K562 (cell line): ENCODE measurements at regions not wholly inside any gene's neighbourhood (a gene's known extent, or its start where the extent isn't known, plus 50 kb on each side); places are given as distances from the start of the nearest gene placed in this dataset.

Experiments used
- ATAC-seq: fragments of 200-7000 bp; cut with Tn5 transposase; 3 replicates; pipeline ENCODE4 v1.9.1; 2020; ENCODE audit warnings: moderate library complexity
- BruUV-seq: library from RNA; stranded (reverse); fragments of 400-500 nt; replicated peaks from 2 replicates; lab custom pipeline; 2021; lab: Mats Ljungman, UMichigan
- CTCF ChIA-PET: fragments of 300-600 bp; formaldehyde crosslinking; extraction: SDS; loops from one replicate; lab custom pipeline; 2021; ENCODE audit warnings: low intra/inter-chr PET ratio; lab: Yijun Ruan, JAX
- POLR2A ChIA-PET: fragments of 300-600, 350-650 bp; sonication (Branson Sonifier 250); formaldehyde crosslinking; extraction: SDS; loops from one replicate; lab custom pipeline; 2021; ENCODE audit warnings: antibody characterized with exemption, inconsistent platforms; lab: Yijun Ruan, JAX
- DNase-seq, 4 experiments: peaks; one replicate each; pipeline versions ENCODE4 v3.0.0 to v3.0.0-alpha.2; 2011 to 2018; ENCODE audit warnings: low spot score in 3 of 4, mixed read lengths in 3 of 4; ENCODE audit errors: extremely low read depth in 1 of 4
- FAIRE-seq: peaks from 2 replicates; lab custom pipeline; 2011; peaks lifted over from hg19 to GRCh38; lab: Jason Lieb, UNC
- H2AFZ ChIP-seq: 2 replicates; pipeline ENCODE4 v1.6.0; 2011; ENCODE audit warnings: low read depth, low read length, control low read depth, inconsistent platforms
- H3K27ac ChIP-seq: fragments of 200-600 bp; 3 replicates; pipeline ENCODE4 v1.8.0; 2011; ENCODE audit warnings: low read depth, mild to moderate bottlenecking, control low read depth, inconsistent platforms, low read length, moderate library complexity, mixed read lengths; ENCODE audit errors: extremely low read depth
- H3K27me3 ChIP-seq, 2 experiments: fragments of 300-600 bp in 1 of 2; 2 replicates in 1 of 2; 3 replicates in 1 of 2; pipeline versions ENCODE4 v1.6.0 to v1.8.0; 2011; ENCODE audit warnings: inconsistent platforms in 2 of 2, low read length in 2 of 2, mild to moderate bottlenecking in 1 of 2, mixed read lengths in 1 of 2, moderate library complexity in 1 of 2; ENCODE audit not compliant: control insufficient read depth in 2 of 2, insufficient read depth in 2 of 2
- H3K36me3 ChIP-seq: fragments of 300-600 bp; 3 replicates; pipeline ENCODE4 v1.8.0; 2011; ENCODE audit warnings: mild to moderate bottlenecking, low read length, inconsistent platforms; ENCODE audit not compliant: control insufficient read depth, insufficient read depth
- H3K4me1 ChIP-seq, 2 experiments: fragments of 200-600 bp in 1 of 2; replicated peaks in 1 of 2; 2 replicates in 1 of 2; 3 replicates in 1 of 2; pipeline versions ENCODE4 v1.5.1 to v1.8.0; 2011; ENCODE audit warnings: inconsistent platforms in 2 of 2, low read length in 2 of 2, mild to moderate bottlenecking in 1 of 2, mixed read lengths in 1 of 2, moderate library complexity in 1 of 2; ENCODE audit not compliant: control insufficient read depth in 2 of 2, insufficient read depth in 2 of 2
- H3K4me2 ChIP-seq: 2 replicates; pipeline ENCODE4 v1.6.1; 2011; ENCODE audit warnings: low read length, control low read depth, inconsistent platforms, mixed read lengths; ENCODE audit not compliant: insufficient read depth
- H3K4me3 ChIP-seq: fragments of 200-600 bp; sonication (generic), shearing (Covaris generic); 2 replicates; pipeline ENCODE4 v1.5.1; 2016; ENCODE audit warnings: control low read depth, inconsistent platforms
- H3K79me2 ChIP-seq: fragments of 200-600 bp; 3 replicates; pipeline ENCODE4 v1.8.0; 2011; ENCODE audit warnings: low read length, inconsistent platforms; ENCODE audit not compliant: control insufficient read depth, insufficient read depth
- H3K9ac ChIP-seq, 2 experiments: 2 replicates each; pipeline versions ENCODE4 v1.6.0 to v1.6.1; 2011; ENCODE audit warnings: low read depth in 2 of 2, low read length in 2 of 2, control low read depth in 1 of 2, inconsistent platforms in 1 of 2, mild to moderate bottlenecking in 1 of 2, mixed read lengths in 1 of 2; ENCODE audit not compliant: insufficient read depth in 1 of 2
- H3K9me1 ChIP-seq: one replicate; pipeline ENCODE4 v1.6.0; 2011; ENCODE audit warnings: inconsistent platforms, mild to moderate bottlenecking, low read length, moderate library complexity; ENCODE audit not compliant: control insufficient read depth, insufficient read depth
- H3K9me3 ChIP-seq: replicated peaks from 2 replicates; pipeline ENCODE4 v1.5.1; 2011; ENCODE audit warnings: low read depth, low read length, inconsistent platforms; ENCODE audit not compliant: control insufficient read depth, insufficient read depth
- H4K20me1 ChIP-seq: replicated peaks from 2 replicates; pipeline ENCODE4 v1.6.1; 2011; ENCODE audit warnings: low read length, inconsistent platforms, mixed read lengths; ENCODE audit not compliant: control insufficient read depth, insufficient read depth
- FOXO4 ChIP-seq: fragments of 450-650 bp; formaldehyde crosslinking; IDR thresholded peaks from 2 replicates; pipeline ENCODE4 v1.4.0; 2020; ENCODE audit warnings: mild to moderate bottlenecking, moderate library complexity
- GTF2F1 ChIP-seq: IDR thresholded peaks from 2 replicates; pipeline ENCODE4 v1.6.1; 2011; ENCODE audit warnings: low read depth, low read length, improper control_type of control experiment
- KAT2B ChIP-seq: IDR thresholded peaks from one replicate; pipeline ENCODE4 v1.6.1; 2012; ENCODE audit warnings: low read depth, mild to moderate bottlenecking, control low read depth, inconsistent platforms, low read length, moderate library complexity
- PREB ChIP-seq: sonication (generic); formaldehyde crosslinking; IDR thresholded peaks from 2 replicates; pipeline ENCODE4 v1.8.1; 2023; ENCODE audit warnings: mild to moderate bottlenecking, missing genetic modification reagents
- SFPQ ChIP-seq: fragments of 200-400 bp; formaldehyde crosslinking; IDR thresholded peaks from 2 replicates; pipeline ENCODE4 v1.6.1; 2017; ENCODE audit warnings: mild to moderate bottlenecking, low read depth, low read length, moderate library complexity
- SIRT6 ChIP-seq: IDR thresholded peaks from one replicate; pipeline ENCODE4 v1.6.1; 2012; ENCODE audit warnings: low read depth, mild to moderate bottlenecking, control low read depth, inconsistent platforms, low read length, moderate library complexity
- SREBF2 ChIP-seq: sonication (generic); formaldehyde crosslinking; IDR thresholded peaks from 2 replicates; pipeline ENCODE4 v1.4.0; 2020; ENCODE audit warnings: mild to moderate bottlenecking, missing genetic modification reagents
- YY1 ChIP-seq, 3 experiments: IDR thresholded peaks; 2 replicates each; pipeline ENCODE4 v1.6.1; 2011; ENCODE audit warnings: low read length in 2 of 3, mild to moderate bottlenecking in 2 of 3, moderate library complexity in 2 of 3, borderline replicate concordance in 1 of 3, control low read depth in 1 of 3, low read depth in 1 of 3; ENCODE audit not compliant: insufficient read depth in 3 of 3, insufficient replicate concordance in 2 of 3, control insufficient read depth in 1 of 3, insufficient read length in 1 of 3; ENCODE audit errors: extremely low read depth in 1 of 3
- ZBTB9 ChIP-seq: fragments of 450-650 bp; formaldehyde crosslinking; IDR thresholded peaks from 2 replicates; pipeline ENCODE4 v1.4.0; 2020; ENCODE audit warnings: mild to moderate bottlenecking, moderate library complexity
- ZNF280A ChIP-seq: fragments of 450-650 bp; IDR thresholded peaks from 2 replicates; pipeline ENCODE4 v1.6.1; 2018; ENCODE audit warnings: mild to moderate bottlenecking, low read depth; ENCODE audit not compliant: partially characterized antibody
- ZNF408 ChIP-seq: fragments of 250-450 bp; sonication (Bioruptor Pico); IDR thresholded peaks from 2 replicates; pipeline ENCODE4 v1.4.0; 2020; ENCODE audit warnings: low read depth, mild to moderate bottlenecking, moderate library complexity
- ZNF41 ChIP-seq: fragments of 250-450 bp; sonication (Bioruptor Pico); conservative IDR thresholded peaks from 2 replicates; pipeline ENCODE4 v1.4.0; 2020; ENCODE audit warnings: mild to moderate bottlenecking
- WGBS: fragments of 100-300 bp; shearing (Covaris generic); methylation state at CpG from one replicate; pipeline ENCODE4 v1.1.6; 2016; ENCODE audit warnings: low coverage, mixed read lengths; ENCODE audit not compliant: insufficient coverage; ENCODE audit errors: missing lambda C conversion rate; 5-methylcytosine and 5-hydroxymethylcytosine counted together
- in situ Hi-C: fragments of 300-500 bp; cut with MboI; formaldehyde crosslinking; loops from 4 replicates; pipeline ENCODE4 v1.15.0; 2018; ENCODE audit warnings: inconsistent platforms, mixed read lengths
- intact Hi-C: fragments of 100-400 bp; cut with micrococcal nuclease; formaldehyde crosslinking; loops from 2 replicates; pipeline ENCODE4 v1.14.2; 2022

GRCh38 chr9:745761-746380, 95.6 kb upstream of the DMRT1 start:
- WGBS: 4% methylated on average over 13 of the region's 16 CpGs
- in situ Hi-C loops: no loop called here
- TF ChIP-seq SIRT6: no peak
- TF ChIP-seq ZNF408 (CRISPR knock-in tag): no peak
- TF ChIP-seq KAT2B: no peak
- no peak for TF ChIP-seq FOXO4 (CRISPR knock-in tag)
- TF ChIP-seq SREBF2 (CRISPR knock-in tag): no peak
- TF ChIP-seq YY1 (IDR thresholded peaks at IDR 0.05; ENCODE audit: borderline replicate concordance in 1 of 3, control insufficient read depth in 1 of 3, extremely low read depth in 1 of 3, insufficient read depth in 3 of 3, insufficient read length in 1 of 3, insufficient replicate concordance in 2 of 3, low read depth in 1 of 3, low read length in 2 of 3): no peak
- TF ChIP-seq ZNF280A: no peak
- TF ChIP-seq SFPQ: no peak
- TF ChIP-seq ZNF41 (CRISPR knock-in tag): no peak
- no peak for TF ChIP-seq GTF2F1
- no peak for TF ChIP-seq ZBTB9
- no peak for TF ChIP-seq PREB (CRISPR knock-in tag)

More at GRCh38 chr9:745761-746380, 95.6 kb upstream of the DMRT1 start:
- POLR2A ChIA-PET: no interaction called here
- no peaks in the 10 kb centered on the region for H4K20me1 ChIP-seq
- H3K4me2 ChIP-seq: no peak overlapping the region
- ATAC-seq (no peak), FAIRE-seq (no peak), DNase-seq (no peak)
- no peaks in the 10 kb centered on the region for H3K36me3 ChIP-seq
- no peak overlapping the region for H3K27ac ChIP-seq
- CTCF ChIA-PET: no interaction called here
- peaks cover 0 to 30% of the 10 kb centered on the region in 2 experiments; a peak in 3 of 5 replicates for H3K27me3 ChIP-seq
- no peak overlapping the region for H3K9ac ChIP-seq
- BruUV-seq: no TSS peak
- no peaks in the 10 kb centered on the region for H3K79me2 ChIP-seq
- H3K4me1 ChIP-seq: no peaks in the 10 kb centered on the region; a peak in 1 of 5 replicates
- no peaks in the 10 kb centered on the region for H3K9me3 ChIP-seq
- H3K4me3 ChIP-seq: no peak overlapping the region
- no peaks in the 10 kb centered on the region for H3K9me1 ChIP-seq
- no peak overlapping the region for H2AFZ ChIP-seq
- intact Hi-C loops: no loop called here
